ENCODE measurements at regions not wholly inside any gene's neighbourhood (a gene's known extent, or its start where the extent isn't known, plus 50 kb on each side); places are given as distances from the start of the nearest gene placed in this dataset.

- Histone ChIP-seq H2BK12ac (ENCODE audit: low read depth, low read length) (no peak overlapping the region), H2BK120ac (replicated peaks; ENCODE audit: low read depth, low read length) (no peak overlapping the region), H3K9ac (replicated peaks in 1 of 4; ENCODE audit: extremely low read depth in 1 of 4, low read depth in 3 of 4, low read length in 3 of 4) (no peak overlapping the region), H3K4me1 (replicated peaks in 1 of 4; ENCODE audit: control insufficient read depth in 3 of 4, insufficient read depth in 4 of 4, low read length in 3 of 4) (no peaks in the 10 kb centered on the region), H3K79me1 (ENCODE audit: low read depth, low read length) (no peaks in the 10 kb centered on the region), H2BK20ac (ENCODE audit: low read length) (no peak overlapping the region), H4K20me1 (replicated peaks in 1 of 2; ENCODE audit: control insufficient read depth in 1 of 2, insufficient read depth in 2 of 2, low read length in 2 of 2) (no peaks in the 10 kb centered on the region), H2AK5ac (ENCODE audit: low read depth, low read length) (no peak overlapping the region), H3K27me3 (replicated peaks in 1 of 4; ENCODE audit: control insufficient read depth in 3 of 4, extremely low read depth in 1 of 4, insufficient read depth in 3 of 4, low read length in 3 of 4) (no peaks in the 10 kb centered on the region), H2BK5ac (ENCODE audit: low read depth, low read length) (no peak overlapping the region), H3K14ac (ENCODE audit: insufficient read length) (no peak overlapping the region), H4K91ac (replicated peaks; ENCODE audit: insufficient read length, low read length) (no peak overlapping the region), H3K4me3 (ENCODE audit: extremely low read depth in 1 of 4, insufficient read depth in 2 of 4, low read depth in 3 of 4, low read length in 4 of 4) (no peak overlapping the region), H4K5ac (ENCODE audit: insufficient read length, low read depth, low read length) (no peak overlapping the region), H3K4me2 (ENCODE audit: insufficient read depth in 1 of 2, low read depth in 2 of 2, low read length in 2 of 2) (no peak overlapping the region), H4K8ac (ENCODE audit: extremely low read depth, insufficient read depth, low read length) (no peak overlapping the region), H3K18ac (ENCODE audit: extremely low read depth, low read length) (no peak overlapping the region), H3K36me3 (ENCODE audit: control insufficient read depth in 2 of 4, insufficient read depth in 4 of 4, low read length in 3 of 4) (no peaks in the 10 kb centered on the region), H3K23me2 (ENCODE audit: low read depth, low read length) (no peaks in the 10 kb centered on the region), H3K56ac (replicated peaks; ENCODE audit: insufficient read length, low read depth, low read length) (no peak overlapping the region), H3K4ac (replicated peaks; ENCODE audit: insufficient read length, low read depth, low read length) (no peak overlapping the region), H2BK15ac (ENCODE audit: low read length) (no peak overlapping the region), H3K9me3 (ENCODE audit: insufficient read depth in 2 of 2, low read depth in 1 of 2, low read length in 1 of 2) (no peaks in the 10 kb centered on the region; a peak in 1 of 4 replicates), H3K79me2 (ENCODE audit: control insufficient read depth in 1 of 2, insufficient read depth in 2 of 2, low read length in 2 of 2) (no peaks in the 10 kb centered on the region), H3K23ac (ENCODE audit: insufficient read length) (no peak overlapping the region), H2AFZ (ENCODE audit: low read length) (no peak overlapping the region), H3K27ac (ENCODE audit: low read depth, low read length) (no peak overlapping the region)
- 87% methylated on average over 7 of the region's 7 CpGs; no CpG with 5 or more reads in 1 of the 2 experiments for WGBS, 2 experiments (ENCODE audit: extremely low coverage in 1 of 2, insufficient coverage in 1 of 2, insufficient read length in 1 of 2, insufficient replicate concordance in 2 of 2, low coverage in 1 of 2, low lambda C conversion rate in 2 of 2, missing lambda C conversion rate in 1 of 2)
- ChIA-PET CTCF (ENCODE audit: partially characterized antibody) (interaction anchor here (0.7 to 1.5 kb wide), 5 partner anchors 23 to 353 kb away, joined by 3 to 4 read pairs (median 3); no protein-coding TSS in a partner anchor), POLR2A (ENCODE audit: partially characterized antibody) (interaction anchor here (0.6 kb wide), 1 partner anchor 83 kb away, joined by 3 read pairs; no protein-coding TSS in a partner anchor)
- TF ChIP-seq TAF7 (optimal IDR thresholded peaks at IDR 0.05; ENCODE audit: borderline replicate concordance, low read depth, low read length), result no peak
- no peak for TF ChIP-seq SAP30 (IDR thresholded peaks at IDR 0.05; ENCODE audit: insufficient read depth, insufficient replicate concordance, low read length)
- TF ChIP-seq, protein P1, sequence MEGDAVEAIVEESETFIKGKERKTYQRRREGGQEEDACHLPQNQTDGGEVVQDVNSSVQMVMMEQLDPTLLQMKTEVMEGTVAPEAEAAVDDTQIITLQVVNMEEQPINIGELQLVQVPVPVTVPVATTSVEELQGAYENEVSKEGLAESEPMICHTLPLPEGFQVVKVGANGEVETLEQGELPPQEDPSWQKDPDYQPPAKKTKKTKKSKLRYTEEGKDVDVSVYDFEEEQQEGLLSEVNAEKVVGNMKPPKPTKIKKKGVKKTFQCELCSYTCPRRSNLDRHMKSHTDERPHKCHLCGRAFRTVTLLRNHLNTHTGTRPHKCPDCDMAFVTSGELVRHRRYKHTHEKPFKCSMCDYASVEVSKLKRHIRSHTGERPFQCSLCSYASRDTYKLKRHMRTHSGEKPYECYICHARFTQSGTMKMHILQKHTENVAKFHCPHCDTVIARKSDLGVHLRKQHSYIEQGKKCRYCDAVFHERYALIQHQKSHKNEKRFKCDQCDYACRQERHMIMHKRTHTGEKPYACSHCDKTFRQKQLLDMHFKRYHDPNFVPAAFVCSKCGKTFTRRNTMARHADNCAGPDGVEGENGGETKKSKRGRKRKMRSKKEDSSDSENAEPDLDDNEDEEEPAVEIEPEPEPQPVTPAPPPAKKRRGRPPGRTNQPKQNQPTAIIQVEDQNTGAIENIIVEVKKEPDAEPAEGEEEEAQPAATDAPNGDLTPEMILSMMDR (IDR thresholded peaks at IDR 0.05; ENCODE audit: control extremely low read depth in 1 of 3, insufficient read depth in 1 of 3, low read depth in 1 of 3, low read length in 3 of 3), result peak in 2 of 3 experiments; percentile 7 to 21; a peak in 3 of 4 replicates
- no peak for TF ChIP-seq JUND (IDR thresholded peaks at IDR 0.05; ENCODE audit: low read length)
- no peak for TF ChIP-seq BRCA1 (IDR thresholded peaks at IDR 0.05; ENCODE audit: low read depth, low read length)
- TF ChIP-seq GTF2F1 (IDR thresholded peaks at IDR 0.05; ENCODE audit: borderline replicate concordance, low read depth, low read length), result no peak
- TF ChIP-seq RAD21 (IDR thresholded peaks at IDR 0.05 in 1 of 2, conservative IDR thresholded peaks at IDR 0.05 in 1 of 2; ENCODE audit: low read depth in 2 of 2, low read length in 2 of 2), result peak; percentile 11 to 22; a peak in 1 of 4 replicates
- FAIRE-seq (no peak), DNase-seq (ENCODE audit: low read depth in 1 of 2, low spot score in 2 of 2) (no peak)
Observed at GRCh38 chr14:29168149-29168548, 401.6 kb downstream of the FOXG1 start.
